ENCODE measurements at regions not wholly inside any gene's neighbourhood (a gene's known extent, or its start where the extent isn't known, plus 50 kb on each side); places are given as distances from the start of the nearest gene placed in this dataset.

GRCh38 chr9:89880721-89881120 lies 275.9 kb downstream of the GADD45G start:
- TF ChIP-seq CTCF (IDR thresholded peaks at IDR 0.05; ENCODE audit: low read length) (no peak), EZH2 (optimal IDR thresholded peaks at IDR 0.05; ENCODE audit: low read depth, low read length) (no peak)
